ENCODE measurements at regions not wholly inside any gene's neighbourhood (a gene's known extent, or its start where the extent isn't known, plus 50 kb on each side); places are given as distances from the start of the nearest gene placed in this dataset.

GRCh38 chr9:23431459-23431858 lies 394.6 kb downstream of the ELAVL2 start:
- H2AFZ ChIP-seq (ENCODE audit: low read depth, low read length): no peak overlapping the region
- H3K9me3 ChIP-seq (ENCODE audit: low read length): no peaks in the 10 kb centered on the region
- no peaks in the 10 kb centered on the region for H3K27me3 ChIP-seq (ENCODE audit: insufficient read depth, low read depth, low read length)
- H3F3A ChIP-seq (ENCODE audit: insufficient read depth, low read length, poor library complexity, severe bottlenecking): no peaks in the 10 kb centered on the region
- no peaks in the 10 kb centered on the region for H3K9me2 ChIP-seq (ENCODE audit: insufficient read depth, low read length)
- no peak overlapping the region for H3K4me3 ChIP-seq (ENCODE audit: low read length)
- H3K4me2 ChIP-seq (ENCODE audit: low read length): no peak overlapping the region
- no peaks in the 10 kb centered on the region for H3K36me3 ChIP-seq (ENCODE audit: insufficient read depth, low read length)
- H3K27ac ChIP-seq (ENCODE audit: low read length): no peak overlapping the region
- H3K79me2 ChIP-seq (replicated peaks; ENCODE audit: insufficient read depth, low read length): no peaks in the 10 kb centered on the region
- H3K9ac ChIP-seq (ENCODE audit: low read length): no peak overlapping the region
- TF ChIP-seq RAD21 (conservative IDR thresholded peaks at IDR 0.05) (no peak), REST (IDR thresholded peaks at IDR 0.05; ENCODE audit: borderline replicate concordance) (no peak), EZH2 (IDR thresholded peaks at IDR 0.05; ENCODE audit: borderline replicate concordance, insufficient read depth, low read length, poor library complexity, severe bottlenecking) (no peak), MXI1 (conservative IDR thresholded peaks at IDR 0.05; ENCODE audit: poor library complexity, severe bottlenecking) (no peak), EP300 (conservative IDR thresholded peaks at IDR 0.05; ENCODE audit: poor library complexity, severe bottlenecking) (no peak), TAF1 (IDR thresholded peaks at IDR 0.05; ENCODE audit: low read depth) (no peak), POLR2AphosphoS5 (IDR thresholded peaks at IDR 0.05) (no peak), SMC3 (conservative IDR thresholded peaks at IDR 0.05; ENCODE audit: poor library complexity) (no peak), CTCF (IDR thresholded peaks at IDR 0.05; ENCODE audit: poor library complexity, severe bottlenecking) (no peak)
- no peaks in the 10 kb centered on the region for H4K20me1 ChIP-seq (ENCODE audit: insufficient read depth)

GRCh38 chr9:23434654-23435053 lies 391.4 kb downstream of the ELAVL2 start:
- H2AFZ ChIP-seq (ENCODE audit: low read depth, low read length): no peak overlapping the region

More at GRCh38 chr9:23434654-23435053, 391.4 kb downstream of the ELAVL2 start:
- H4K20me1 ChIP-seq (ENCODE audit: insufficient read depth): no peaks in the 10 kb centered on the region
- H3K27me3 ChIP-seq (ENCODE audit: insufficient read depth, low read depth, low read length): no peaks in the 10 kb centered on the region
- H3K9me2 ChIP-seq (ENCODE audit: insufficient read depth, low read length): no peaks in the 10 kb centered on the region
- no peaks in the 10 kb centered on the region for H3F3A ChIP-seq (ENCODE audit: insufficient read depth, low read length, poor library complexity, severe bottlenecking)
- H3K4me3 ChIP-seq (ENCODE audit: low read length): no peak overlapping the region
- H3K4me2 ChIP-seq (ENCODE audit: low read length): no peak overlapping the region
- no peak overlapping the region for H3K27ac ChIP-seq (ENCODE audit: low read length)
- no peaks in the 10 kb centered on the region for H3K9me3 ChIP-seq (ENCODE audit: low read length)
- no peaks in the 10 kb centered on the region for H3K79me2 ChIP-seq (replicated peaks; ENCODE audit: insufficient read depth, low read length)
- no peak overlapping the region for H3K9ac ChIP-seq (ENCODE audit: low read length)
- no peak for TF ChIP-seq MXI1 (conservative IDR thresholded peaks at IDR 0.05; ENCODE audit: poor library complexity, severe bottlenecking)
- no peak for TF ChIP-seq EP300 (conservative IDR thresholded peaks at IDR 0.05; ENCODE audit: poor library complexity, severe bottlenecking)
- no peaks in the 10 kb centered on the region for H3K36me3 ChIP-seq (ENCODE audit: insufficient read depth, low read length)
